ENCODE measurements at regions not wholly inside any gene's neighbourhood (a gene's known extent, or its start where the extent isn't known, plus 50 kb on each side); places are given as distances from the start of the nearest gene placed in this dataset.

- TF ChIP-seq POLR2A (IDR thresholded peaks at IDR 0.05; ENCODE audit: low read length) (no peak), GATA1 (IDR thresholded peaks at IDR 0.05; ENCODE audit: low read depth, low read length) (no peak)
Observed at GRCh38 chr4:22959483-22959882, 266.7 kb downstream of the GBA3 start.

Measured in erythroblast (primary cell).